ENCODE measurements at regions not wholly inside any gene's neighbourhood (a gene's known extent, or its start where the extent isn't known, plus 50 kb on each side); places are given as distances from the start of the nearest gene placed in this dataset.

DNA sequence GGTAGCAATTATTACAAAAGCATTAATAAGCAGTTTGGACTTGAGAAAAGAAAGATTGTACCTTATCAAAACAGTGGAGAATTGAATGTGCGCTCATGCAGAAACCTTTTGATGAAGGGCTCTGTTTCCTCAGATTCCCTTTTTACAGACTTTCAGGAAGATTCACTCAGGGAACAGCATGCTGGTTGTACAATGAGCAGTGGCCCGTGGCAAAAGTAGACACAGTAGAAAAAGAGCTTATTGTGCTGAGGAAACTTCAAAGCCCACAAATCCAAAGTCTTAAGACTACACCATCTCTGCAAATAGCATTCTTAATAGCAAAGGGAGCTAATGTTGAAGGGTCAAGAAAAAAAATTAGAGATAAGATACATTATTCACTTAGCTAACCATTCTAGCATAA lies 858.9 kb downstream of the PDHA2 start:
- POLR2A ChIA-PET = no interaction called here
- no peak overlapping the region for H3K27ac ChIP-seq (ENCODE audit: control insufficient read depth, insufficient read depth)
- H3K27me3 ChIP-seq (replicated peaks in 1 of 2; ENCODE audit: control insufficient read depth in 2 of 2, insufficient read depth in 2 of 2, low read length in 1 of 2) = no peaks in the 10 kb centered on the region
- in situ Hi-C loops (cut with MboI) (no loop called here), intact Hi-C loops (cut with micrococcal nuclease; ENCODE audit: unreplicated experiment) (no loop called here)
- H3K36me3 ChIP-seq (ENCODE audit: control insufficient read depth in 2 of 2, insufficient read depth in 2 of 2, low read length in 1 of 2) = no peaks in the 10 kb centered on the region
- DNase-seq (ENCODE audit: low read depth, low spot score) (no peak), ATAC-seq (no peak), FAIRE-seq (no peak)
- 48% methylated on average over 2 of the region's 2 CpGs for WGBS (ENCODE audit: insufficient coverage, insufficient replicate concordance, low lambda C conversion rate, missing lambda C conversion rate)
- TF ChIP-seq POLR2AphosphoS2 (IDR thresholded peaks at IDR 0.05; ENCODE audit: low read depth, low read length) (no peak), SREBF2 (IDR thresholded peaks at IDR 0.05; ENCODE audit: low read length) (no peak), JUNB (IDR thresholded peaks at IDR 0.05) (no peak), NR2F1 (conservative IDR thresholded peaks at IDR 0.05) (no peak), TARDBP (IDR thresholded peaks at IDR 0.05; ENCODE audit: borderline replicate concordance) (no peak), BACH1 (IDR thresholded peaks at IDR 0.05; ENCODE audit: borderline replicate concordance) (no peak), SRF (IDR thresholded peaks at IDR 0.05; ENCODE audit: low read depth in 2 of 2, low read length in 2 of 2) (no peak), WRNIP1 (IDR thresholded peaks at IDR 0.05; ENCODE audit: borderline replicate concordance, low read depth, low read length) (no peak), PAX5 (IDR thresholded peaks at IDR 0.05; ENCODE audit: borderline replicate concordance, low read depth, low read length) (no peak), TAF1 (IDR thresholded peaks at IDR 0.05; ENCODE audit: borderline replicate concordance, low read depth, low read length) (no peak), HDAC6 (IDR thresholded peaks at IDR 0.05; ENCODE audit: unreplicated experiment) (no peak), ZNF384 (IDR thresholded peaks at IDR 0.05; ENCODE audit: borderline replicate concordance, low read depth, low read length) (no peak), MEF2A (IDR thresholded peaks at IDR 0.05; ENCODE audit: insufficient read depth, low read depth, low read length) (no peak), MEF2B (IDR thresholded peaks at IDR 0.05; ENCODE audit: partially characterized antibody, poor library complexity, severe bottlenecking) (no peak), KAT2A (conservative IDR thresholded peaks at IDR 0.05; ENCODE audit: control insufficient read depth, low read depth, low read length) (no peak)
- TF ChIP-seq, protein P1, sequence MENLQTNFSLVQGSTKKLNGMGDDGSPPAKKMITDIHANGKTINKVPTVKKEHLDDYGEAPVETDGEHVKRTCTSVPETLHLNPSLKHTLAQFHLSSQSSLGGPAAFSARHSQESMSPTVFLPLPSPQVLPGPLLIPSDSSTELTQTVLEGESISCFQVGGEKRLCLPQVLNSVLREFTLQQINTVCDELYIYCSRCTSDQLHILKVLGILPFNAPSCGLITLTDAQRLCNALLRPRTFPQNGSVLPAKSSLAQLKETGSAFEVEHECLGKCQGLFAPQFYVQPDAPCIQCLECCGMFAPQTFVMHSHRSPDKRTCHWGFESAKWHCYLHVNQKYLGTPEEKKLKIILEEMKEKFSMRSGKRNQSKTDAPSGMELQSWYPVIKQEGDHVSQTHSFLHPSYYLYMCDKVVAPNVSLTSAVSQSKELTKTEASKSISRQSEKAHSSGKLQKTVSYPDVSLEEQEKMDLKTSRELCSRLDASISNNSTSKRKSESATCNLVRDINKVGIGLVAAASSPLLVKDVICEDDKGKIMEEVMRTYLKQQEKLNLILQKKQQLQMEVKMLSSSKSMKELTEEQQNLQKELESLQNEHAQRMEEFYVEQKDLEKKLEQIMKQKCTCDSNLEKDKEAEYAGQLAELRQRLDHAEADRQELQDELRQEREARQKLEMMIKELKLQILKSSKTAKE (IDR thresholded peaks at IDR 0.05; ENCODE audit: low read depth, poor library complexity, severe bottlenecking) = no peak
- TF ChIP-seq, protein P2, sequence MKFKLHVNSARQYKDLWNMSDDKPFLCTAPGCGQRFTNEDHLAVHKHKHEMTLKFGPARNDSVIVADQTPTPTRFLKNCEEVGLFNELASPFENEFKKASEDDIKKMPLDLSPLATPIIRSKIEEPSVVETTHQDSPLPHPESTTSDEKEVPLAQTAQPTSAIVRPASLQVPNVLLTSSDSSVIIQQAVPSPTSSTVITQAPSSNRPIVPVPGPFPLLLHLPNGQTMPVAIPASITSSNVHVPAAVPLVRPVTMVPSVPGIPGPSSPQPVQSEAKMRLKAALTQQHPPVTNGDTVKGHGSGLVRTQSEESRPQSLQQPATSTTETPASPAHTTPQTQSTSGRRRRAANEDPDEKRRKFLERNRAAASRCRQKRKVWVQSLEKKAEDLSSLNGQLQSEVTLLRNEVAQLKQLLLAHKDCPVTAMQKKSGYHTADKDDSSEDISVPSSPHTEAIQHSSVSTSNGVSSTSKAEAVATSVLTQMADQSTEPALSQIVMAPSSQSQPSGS (IDR thresholded peaks at IDR 0.05; ENCODE audit: low read length) = no peak
- TF ChIP-seq, protein P3, sequence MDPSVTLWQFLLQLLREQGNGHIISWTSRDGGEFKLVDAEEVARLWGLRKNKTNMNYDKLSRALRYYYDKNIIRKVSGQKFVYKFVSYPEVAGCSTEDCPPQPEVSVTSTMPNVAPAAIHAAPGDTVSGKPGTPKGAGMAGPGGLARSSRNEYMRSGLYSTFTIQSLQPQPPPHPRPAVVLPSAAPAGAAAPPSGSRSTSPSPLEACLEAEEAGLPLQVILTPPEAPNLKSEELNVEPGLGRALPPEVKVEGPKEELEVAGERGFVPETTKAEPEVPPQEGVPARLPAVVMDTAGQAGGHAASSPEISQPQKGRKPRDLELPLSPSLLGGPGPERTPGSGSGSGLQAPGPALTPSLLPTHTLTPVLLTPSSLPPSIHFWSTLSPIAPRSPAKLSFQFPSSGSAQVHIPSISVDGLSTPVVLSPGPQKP (IDR thresholded peaks at IDR 0.05; ENCODE audit: low read depth, low read length) = no peak
- RAD21 ChIA-PET (ENCODE audit: unreplicated experiment) = no interaction called here
- no peak overlapping the region for H3K4me2 ChIP-seq (ENCODE audit: control insufficient read depth, insufficient read depth)
- CTCF ChIA-PET = no interaction called here
- no peaks in the 10 kb centered on the region for H3K4me1 ChIP-seq (ENCODE audit: control insufficient read depth, insufficient read depth, low read length)
- H2AFZ ChIP-seq (ENCODE audit: control insufficient read depth, low read depth, low read length) = no peak overlapping the region
- SMC1A ChIA-PET (ENCODE audit: uncharacterized antibody, unreplicated experiment) = no interaction called here
- no peaks in the 10 kb centered on the region for H3K79me2 ChIP-seq (ENCODE audit: control insufficient read depth, insufficient read depth, low read length)
- no peak overlapping the region for H3K9ac ChIP-seq (ENCODE audit: control insufficient read depth, insufficient read depth, low read length)
- no TSS peak for BruUV-seq (replicated peaks)
- H4K20me1 ChIP-seq (ENCODE audit: control insufficient read depth, insufficient read depth) = no peaks in the 10 kb centered on the region
- H3K4me3 ChIP-seq = no peak overlapping the region
- H3K9me3 ChIP-seq (replicated peaks; ENCODE audit: control insufficient read depth, insufficient read depth, low read length) = no peaks in the 10 kb centered on the region

Measured in GM12878 (cell line).